HG02973 (cell line): ENCODE measurements at regions not wholly inside any gene's neighbourhood (a gene's known extent, or its start where the extent isn't known, plus 50 kb on each side); places are given as distances from the start of the nearest gene placed in this dataset.
"Not testable (repeated sequence)": the region's sequence is repeated elsewhere in the genome, so short reads cannot be mapped to it uniquely, and the experiment has no call there.

Experiments used
- ATAC-seq: cut with Tn5 transposase; IDR thresholded peaks from one replicate; pipeline ENCODE4 v1.9.1; 2021; ENCODE audit warnings: moderate library complexity; ENCODE audit not compliant: unreplicated experiment

DNA sequence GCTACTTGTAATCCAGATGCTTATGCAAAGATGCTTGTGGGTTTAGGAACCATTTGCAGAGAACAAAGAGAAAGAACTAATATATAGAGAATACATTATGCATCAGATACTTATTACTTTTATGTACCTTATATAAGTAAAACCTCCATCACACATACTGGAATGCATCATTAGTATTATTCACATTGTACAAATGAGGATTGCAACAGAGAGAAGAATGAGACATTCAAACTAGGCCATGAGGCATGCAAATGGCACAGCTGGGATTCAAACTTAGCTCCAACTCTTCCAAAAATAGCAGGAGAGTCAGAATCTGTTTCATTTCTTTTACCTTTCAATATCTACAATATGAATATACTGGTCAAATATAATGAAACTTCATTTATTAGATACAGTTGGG lies 1001.4 kb upstream of the ADAMTS5 start:
- not testable (repeated sequence) for ATAC-seq

DNA sequence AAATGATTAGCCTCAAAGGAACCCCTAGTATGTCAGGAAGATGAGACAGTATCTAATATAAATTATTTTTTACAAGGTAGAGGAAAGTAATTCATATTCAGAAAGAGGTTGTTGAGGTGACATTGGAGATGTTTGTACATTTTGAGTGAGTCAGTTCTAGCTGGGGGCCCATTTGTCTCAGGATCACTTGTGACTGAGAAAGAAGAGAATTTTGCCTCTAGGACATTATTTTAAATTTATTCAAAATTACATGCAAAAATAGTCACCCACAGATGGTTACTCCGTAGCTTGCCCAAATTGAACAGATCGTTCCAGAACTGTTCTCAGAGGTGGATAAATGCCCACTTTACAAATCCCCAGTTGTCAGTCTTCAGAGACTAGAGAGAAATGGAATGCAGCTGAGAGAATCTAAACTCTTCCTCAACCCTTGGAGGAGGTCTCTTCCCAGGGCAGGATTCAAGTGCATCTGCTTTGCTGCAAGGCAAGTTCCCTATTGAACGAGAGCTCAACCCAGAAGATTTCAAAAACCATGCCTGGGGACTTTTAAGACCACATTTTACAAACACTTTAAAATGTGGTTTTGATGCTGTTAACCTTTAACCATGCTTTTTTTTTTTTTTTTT lies 987.8 kb upstream of the ADAMTS5 start:
- ATAC-seq = no peak

GRCh38 chr21:27953340-27954045 lies 986.6 kb upstream of the ADAMTS5 start:
- ATAC-seq = no peak

DNA sequence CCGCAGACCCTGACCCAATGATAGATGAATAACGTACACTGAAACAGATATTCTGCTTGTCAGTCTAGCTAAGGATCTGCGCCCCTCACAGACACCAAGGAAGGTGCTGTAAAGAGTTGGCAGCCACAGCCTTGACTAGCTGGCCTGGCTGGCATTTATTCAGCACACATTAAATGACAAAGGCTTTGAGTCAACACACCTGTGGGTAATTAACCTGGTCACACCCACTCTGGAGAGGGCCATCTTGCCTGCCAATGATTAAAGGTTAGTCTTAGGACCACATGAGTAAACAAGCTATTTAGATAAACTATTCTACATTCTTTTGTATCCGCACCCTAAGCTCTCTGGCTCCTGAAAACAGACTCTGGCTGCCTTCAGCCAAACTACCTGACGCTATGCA lies 982.2 kb upstream of the ADAMTS5 start:
- ATAC-seq = not testable (repeated sequence)

GRCh38 chr21:27930108-27930767 lies 963.4 kb upstream of the ADAMTS5 start:
- ATAC-seq = not testable (repeated sequence)

DNA sequence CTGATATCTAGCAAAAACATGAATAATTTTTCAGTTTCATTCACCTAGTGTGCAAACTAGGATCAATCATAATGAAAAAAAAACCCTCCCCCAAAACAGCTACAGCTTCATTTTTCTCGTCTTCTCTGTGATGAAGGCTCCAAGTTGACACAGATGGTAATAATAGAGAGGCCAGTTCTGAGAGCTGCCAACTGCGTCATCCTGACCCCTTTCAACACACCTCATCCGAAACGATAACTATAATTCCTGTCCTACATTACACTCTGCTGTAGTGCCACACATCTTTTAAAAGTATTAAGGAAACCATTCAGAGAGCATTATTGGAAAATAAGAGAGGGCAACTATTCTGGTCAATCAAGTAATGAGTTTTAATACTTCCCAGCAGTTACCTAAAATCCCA lies 962.3 kb upstream of the ADAMTS5 start:
- not testable (repeated sequence) for ATAC-seq

DNA sequence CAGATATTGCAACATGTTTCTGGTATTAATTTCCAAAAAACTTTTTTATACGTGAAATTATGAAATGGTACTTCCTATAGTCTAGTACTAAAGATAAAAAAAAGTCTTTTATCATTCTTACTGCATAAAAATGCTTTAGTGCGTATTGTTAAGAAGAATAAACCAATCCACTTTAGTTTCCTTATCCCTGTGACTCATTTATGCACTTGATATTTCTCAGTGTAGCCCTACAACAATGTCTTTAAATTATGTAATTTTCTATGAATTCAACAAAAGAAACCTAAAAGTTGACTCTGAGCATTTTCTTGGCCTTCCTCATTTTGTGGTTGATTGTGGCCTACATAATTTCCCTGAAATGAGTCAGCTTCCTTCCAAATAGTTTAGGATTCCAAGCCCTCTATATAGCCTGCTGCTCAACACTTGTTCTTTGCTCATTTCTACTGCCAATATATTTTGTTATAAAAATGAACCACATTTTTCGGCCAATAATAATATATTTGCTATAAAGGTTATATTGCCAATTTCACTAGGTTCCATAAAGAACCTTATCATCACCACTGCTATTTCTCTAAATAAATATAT lies 961.7 kb upstream of the ADAMTS5 start:
- not testable (repeated sequence) for ATAC-seq

DNA sequence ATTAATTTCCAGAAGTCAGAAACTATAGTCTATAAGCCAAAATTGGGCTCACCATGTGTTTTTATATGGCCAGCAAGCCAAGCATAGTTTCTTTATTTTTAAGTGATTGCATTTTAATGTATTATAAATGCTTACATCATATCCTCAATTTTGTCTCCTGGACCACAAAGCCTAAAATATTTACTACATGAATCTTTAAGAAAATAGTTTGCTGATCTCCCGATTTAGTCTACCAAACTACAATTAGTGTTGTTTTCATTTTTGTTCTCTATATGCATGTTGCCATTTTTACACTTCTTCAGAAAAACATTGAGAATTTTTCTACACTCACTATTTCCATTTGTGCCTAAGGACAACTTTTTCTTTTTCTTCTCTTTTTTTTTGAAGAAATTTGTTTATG lies 954.5 kb upstream of the ADAMTS5 start:
- ATAC-seq = not testable (repeated sequence)

DNA sequence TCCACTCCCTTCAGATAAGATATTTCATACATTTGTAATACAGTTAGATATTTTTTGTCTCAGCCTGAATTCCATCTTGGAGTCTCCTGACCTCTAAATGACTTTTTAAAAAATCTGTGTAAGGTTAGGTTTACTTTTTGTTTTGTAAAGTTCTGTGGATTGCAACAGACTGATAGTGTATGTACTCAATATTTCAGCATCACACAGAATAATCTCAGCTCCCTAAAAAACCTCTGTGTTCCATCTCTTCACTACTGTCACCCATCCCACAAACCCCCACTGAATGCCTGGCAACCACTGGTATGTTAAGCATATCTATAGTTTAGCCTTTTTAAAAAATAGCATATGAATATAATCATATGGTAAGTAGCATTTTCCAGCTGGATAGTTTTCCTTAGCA lies 951.1 kb upstream of the ADAMTS5 start:
- ATAC-seq = not testable (repeated sequence)

GRCh38 chr21:27916326-27916725 lies 949.4 kb upstream of the ADAMTS5 start:
- not testable (repeated sequence) for ATAC-seq

- ATAC-seq = not testable (repeated sequence)
Measured at GRCh38 chr21:27912133-27912532, 945.2 kb upstream of the ADAMTS5 start.

DNA sequence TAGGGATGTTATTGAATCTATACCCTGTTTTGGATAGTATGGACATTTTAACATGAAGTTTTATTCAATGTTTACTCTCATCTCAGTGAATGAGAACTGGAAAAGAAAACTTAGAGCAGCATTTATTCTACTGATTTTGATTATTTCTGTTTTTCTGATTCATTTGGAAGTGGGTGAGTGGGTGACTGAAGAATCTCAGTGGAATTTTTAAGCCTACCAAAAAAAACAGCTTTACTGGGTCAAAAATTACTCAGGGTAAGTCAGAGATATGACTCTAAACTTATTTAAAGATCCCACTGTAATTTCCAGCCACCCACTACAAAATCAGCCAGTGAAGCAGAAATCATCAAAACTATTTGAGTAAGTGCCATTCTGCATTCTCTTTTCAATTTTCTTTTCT lies 942.6 kb upstream of the ADAMTS5 start:
- not testable (repeated sequence) for ATAC-seq

DNA sequence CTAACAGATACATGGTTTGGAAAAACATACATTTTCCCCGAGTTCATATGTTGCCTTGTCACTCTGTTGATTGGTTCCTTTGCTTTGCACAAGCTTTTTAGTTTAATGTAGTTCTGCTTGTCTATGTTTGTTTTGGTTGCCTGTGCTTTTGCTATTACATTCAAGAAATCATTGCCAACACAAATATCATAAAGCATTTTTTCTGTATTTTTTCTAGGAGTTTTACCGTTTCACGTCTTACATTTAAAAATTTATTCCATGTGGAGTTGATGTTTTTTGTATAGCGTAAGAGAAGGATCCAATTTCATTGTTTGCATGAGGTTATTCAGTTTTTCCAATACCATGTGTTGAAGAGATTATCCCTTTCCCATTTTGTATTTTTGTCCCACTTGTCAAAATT lies 941.9 kb upstream of the ADAMTS5 start:
- not testable (repeated sequence) for ATAC-seq

DNA sequence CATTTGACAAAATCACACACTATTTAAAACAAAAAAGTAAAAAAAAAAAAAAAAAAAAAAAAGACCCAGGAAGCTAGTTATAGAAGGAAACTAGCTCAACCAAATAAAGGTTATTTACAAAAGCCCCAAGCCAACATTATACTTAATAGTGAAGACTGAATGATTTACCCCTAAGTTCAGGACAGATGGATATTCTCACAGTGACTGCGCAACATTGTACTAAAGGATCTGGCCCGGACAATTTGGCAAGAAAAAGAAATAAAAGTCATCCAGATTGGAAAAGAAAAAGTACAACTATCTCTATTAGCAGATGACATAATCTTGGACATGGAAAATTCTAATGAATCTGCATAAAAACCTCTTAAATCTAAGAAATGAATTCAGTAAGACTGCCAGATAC lies 936.0 kb upstream of the ADAMTS5 start:
- not testable (repeated sequence) for ATAC-seq

DNA sequence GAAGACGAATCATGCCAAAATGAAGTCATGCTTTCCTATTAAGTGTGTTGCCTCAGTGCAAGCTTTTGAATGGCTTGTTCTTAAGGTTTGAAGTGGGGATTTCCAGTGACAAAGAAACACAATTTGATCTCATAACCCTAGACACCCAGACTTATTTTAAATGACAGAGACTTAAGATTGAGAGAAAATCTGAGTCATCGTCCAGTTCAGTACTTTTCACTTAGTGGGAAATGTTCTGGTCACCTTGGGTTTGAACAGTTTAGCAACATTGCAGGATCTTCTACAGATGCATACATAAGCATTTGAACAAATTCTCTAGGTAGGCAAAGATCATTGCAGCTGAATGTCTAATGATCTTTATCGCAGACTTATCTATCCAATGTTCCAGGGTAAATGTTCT lies 926.7 kb upstream of the ADAMTS5 start:
- not testable (repeated sequence) for ATAC-seq

DNA sequence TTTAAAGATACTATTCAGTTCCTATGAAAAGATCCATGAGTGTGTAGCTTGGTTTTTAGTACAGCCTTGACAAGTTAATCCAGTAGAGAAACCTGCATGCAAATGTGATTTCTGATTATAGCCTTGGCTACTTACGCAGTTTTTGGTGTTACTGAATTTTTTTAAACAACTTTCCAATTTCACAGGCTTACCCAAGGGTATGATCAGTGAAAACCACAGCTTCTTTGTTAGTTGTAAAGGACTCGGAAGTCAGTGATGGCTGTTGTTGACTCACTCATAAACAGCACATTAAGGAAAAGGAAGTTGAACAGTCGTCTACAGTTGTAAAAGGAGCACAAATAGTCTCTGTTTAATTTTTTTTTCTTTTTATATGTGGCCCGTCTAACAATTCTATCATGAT lies 924.6 kb upstream of the ADAMTS5 start:
- not testable (repeated sequence) for ATAC-seq

GRCh38 chr21:27887808-27888455 lies 921.0 kb upstream of the ADAMTS5 start:
- not testable (repeated sequence) for ATAC-seq

DNA sequence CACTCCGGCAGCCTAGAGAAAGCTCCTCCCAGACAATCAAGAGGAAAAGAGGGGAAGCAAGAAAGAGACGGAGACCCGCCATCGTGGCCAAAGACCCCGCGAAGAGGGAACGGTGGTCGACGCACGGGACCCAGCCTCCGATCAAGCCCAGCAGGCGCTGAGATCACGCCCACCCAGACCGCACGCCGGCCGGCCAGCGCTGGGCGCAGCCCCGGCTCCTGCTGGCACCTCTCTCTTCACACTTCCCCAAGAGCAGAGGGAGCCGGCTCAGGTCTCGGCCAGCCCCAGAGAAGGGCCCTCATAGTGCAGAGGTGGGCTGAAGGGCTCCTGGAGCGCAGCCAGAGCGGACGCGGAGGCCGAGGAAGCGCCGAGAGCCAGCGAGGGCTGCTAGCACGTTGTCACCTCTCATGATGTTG lies 918.4 kb upstream of the ADAMTS5 start:
- ATAC-seq = no peak

GRCh38 chr21:27881331-27881730 lies 914.4 kb upstream of the ADAMTS5 start:
- not testable (repeated sequence) for ATAC-seq

GRCh38 chr21:27872411-27872810 lies 905.5 kb upstream of the ADAMTS5 start:
- not testable (repeated sequence) for ATAC-seq

- ATAC-seq = not testable (repeated sequence)
Measured at GRCh38 chr21:27870755-27871154, 903.9 kb upstream of the ADAMTS5 start.
